GM23338 (cell line): ENCODE measurements at regions not wholly inside any gene's neighbourhood (a gene's known extent, or its start where the extent isn't known, plus 50 kb on each side); places are given as distances from the start of the nearest gene placed in this dataset.
A peak's percentile ranks its signal among the peaks of the same experiment; 100 is the strongest.

Source experiments
- ATAC-seq: fragments of 200-7000 bp; cut with Tn5 transposase; 3 replicates; pipeline ENCODE4 v1.9.1; 2020
- DNase-seq: peaks from one replicate; pipeline ENCODE4 v3.0.0-alpha.2; 2015; ENCODE audit warnings: low spot score
- H2AFZ ChIP-seq: fragments of 200-600 bp; sonication (generic); 2 replicates; pipeline ENCODE4 v1.8.0; 2016; ENCODE audit warnings: antibody characterized with exemption, mild to moderate bottlenecking, moderate library complexity
- H3F3A ChIP-seq: fragments of 200-600 bp; sonication (generic); replicated peaks from 2 replicates; pipeline ENCODE4 v1.8.0; 2017; ENCODE audit warnings: antibody characterized with exemption, mixed run types, low read depth
- H3K27ac ChIP-seq: fragments of 200-600 bp; sonication (generic); 2 replicates; pipeline ENCODE4 v1.6.1; 2016; ENCODE audit warnings: low read depth
- H3K27me3 ChIP-seq: fragments of 200-600 bp; sonication (generic); 2 replicates; pipeline ENCODE4 v1.8.0; 2016; ENCODE audit warnings: mild to moderate bottlenecking, mixed run types, moderate library complexity; ENCODE audit not compliant: insufficient read depth
- H3K36me3 ChIP-seq: fragments of 200-600 bp; sonication (generic); 2 replicates; pipeline ENCODE4 v1.8.0; 2016; ENCODE audit warnings: mild to moderate bottlenecking; ENCODE audit not compliant: insufficient read depth
- H3K4me1 ChIP-seq: fragments of 200-600 bp; sonication (generic); 2 replicates; pipeline ENCODE4 v1.8.0; 2016; ENCODE audit warnings: mild to moderate bottlenecking, moderate library complexity; ENCODE audit not compliant: insufficient read depth
- H3K4me2 ChIP-seq: fragments of 200-600 bp; sonication (generic); 2 replicates; pipeline ENCODE4 v1.7.1; 2017; ENCODE audit warnings: mixed run types
- H3K4me3 ChIP-seq: fragments of 200-600 bp; sonication (generic); 2 replicates; pipeline ENCODE4 v1.6.1; 2016; ENCODE audit warnings: mixed run types
- H3K79me2 ChIP-seq: fragments of 200-600 bp; sonication (generic); replicated peaks from 2 replicates; pipeline ENCODE4 v1.8.0; 2017; ENCODE audit warnings: mild to moderate bottlenecking; ENCODE audit not compliant: insufficient read depth
- H3K9me2 ChIP-seq: fragments of 200-600 bp; sonication (generic); 2 replicates; pipeline ENCODE4 v1.8.0; 2017; ENCODE audit not compliant: insufficient read depth
- H4K20me1 ChIP-seq: fragments of 200-600 bp; sonication (generic); replicated peaks from 2 replicates; pipeline ENCODE4 v1.8.0; 2017; ENCODE audit warnings: mild to moderate bottlenecking; ENCODE audit not compliant: insufficient read depth
- H3K27ac Mint-ChIP-seq: 2 replicates; pipeline ENCODE4 v1.8.0; 2020; ENCODE audit warnings: inconsistent platforms, mild to moderate bottlenecking, moderate library complexity, mixed read lengths
- H3K27me3 Mint-ChIP-seq: 3 replicates; pipeline ENCODE4 v1.8.0; 2022; ENCODE audit warnings: low read depth, mild to moderate bottlenecking, moderate library complexity, mixed read lengths, inconsistent platforms; ENCODE audit not compliant: insufficient read depth, poor library complexity
- H3K36me3 Mint-ChIP-seq: 3 replicates; pipeline ENCODE4 v1.8.0; 2021; ENCODE audit warnings: low read depth, mild to moderate bottlenecking, inconsistent platforms, moderate library complexity, mixed read lengths
- H3K4me1 Mint-ChIP-seq: 3 replicates; pipeline ENCODE4 v1.8.0; 2020; ENCODE audit warnings: mild to moderate bottlenecking, inconsistent platforms, mixed read lengths
- H3K4me3 Mint-ChIP-seq: 3 replicates; pipeline ENCODE4 v1.8.0; 2021; ENCODE audit warnings: moderate library complexity, mild to moderate bottlenecking, inconsistent platforms, mixed read lengths
- H3K9me3 Mint-ChIP-seq: 3 replicates; pipeline ENCODE4 v1.8.0; 2020; ENCODE audit warnings: moderate library complexity, mild to moderate bottlenecking, inconsistent platforms, mixed read lengths
- CREB1 ChIP-seq: fragments of 250-450 bp; sonication (Bioruptor Pico); IDR thresholded peaks from 2 replicates; pipeline ENCODE4 v1.5.0; 2020; ENCODE audit warnings: low read depth, mild to moderate bottlenecking, moderate library complexity
- CTCF ChIP-seq, 2 experiments: fragments of 200-600 bp in 1 of 2; sonication (generic) in 1 of 2; conservative IDR thresholded peaks; 2 replicates each; pipeline versions ENCODE4 v1.5.1 to v1.6.1; 2016 to 2017; ENCODE audit warnings: antibody characterized with exemption in 2 of 2, low read depth in 2 of 2, mild to moderate bottlenecking in 2 of 2, moderate library complexity in 1 of 2
- EZH2 ChIP-seq: fragments of 200-600 bp; sonication (generic); IDR thresholded peaks from one replicate; pipeline ENCODE4 v1.8.0; 2017; ENCODE audit warnings: antibody characterized with exemption, mild to moderate bottlenecking, low read depth; ENCODE audit not compliant: unreplicated experiment
- EZH2phosphoT487 ChIP-seq: fragments of 200-600 bp; sonication (generic); IDR thresholded peaks from one replicate; pipeline ENCODE4 v1.8.1; 2018; ENCODE audit warnings: antibody characterized with exemption; ENCODE audit not compliant: unreplicated experiment
- JUNB ChIP-seq: IDR thresholded peaks from one replicate; pipeline ENCODE4 v1.6.1; 2016; ENCODE audit warnings: antibody characterized with exemption; ENCODE audit not compliant: unreplicated experiment
- NANOG ChIP-seq: IDR thresholded peaks from 2 replicates; pipeline ENCODE4 v1.6.1; 2016; ENCODE audit warnings: antibody characterized with exemption, borderline replicate concordance
- POLR2AphosphoS5 ChIP-seq: IDR thresholded peaks from 2 replicates; pipeline ENCODE4 v1.6.1; 2016; ENCODE audit warnings: antibody characterized with exemption, low read depth
- REST ChIP-seq: IDR thresholded peaks from one replicate; pipeline ENCODE4 v1.6.1; 2018; ENCODE audit warnings: antibody characterized with exemption; ENCODE audit not compliant: unreplicated experiment
- STAT1 ChIP-seq: IDR thresholded peaks from one replicate; pipeline ENCODE4 v1.6.1; 2016; ENCODE audit warnings: antibody characterized with exemption; ENCODE audit not compliant: unreplicated experiment
- ZNF114 ChIP-seq: fragments of 250-450 bp; sonication (Bioruptor Pico); IDR thresholded peaks from 2 replicates; pipeline ENCODE4 v1.5.0; 2020; ENCODE audit warnings: mild to moderate bottlenecking, moderate library complexity
- ZNF331 ChIP-seq: fragments of 250-450 bp; sonication (Bioruptor Pico); IDR thresholded peaks from 2 replicates; pipeline ENCODE4 v1.5.0; 2020; ENCODE audit warnings: low read depth, mild to moderate bottlenecking, moderate library complexity

GRCh38 chr1:96187020-96187419 is 534.6 kb upstream of the PTBP2 start:
- Mint-ChIP-seq H3K4me3 (peak overlapping the region; percentile 12; the same call in 1 of the 3 replicates), H3K36me3 (peaks cover 21% of the 10 kb centered on the region; the same call in 2 of the 3 replicates), H3K4me1 (peaks cover 23% of the 10 kb centered on the region), H3K27ac (peak overlapping the region; percentile 78; the same call in 1 of the 2 replicates), H3K9me3 (peaks cover 21% of the 10 kb centered on the region), H3K27me3 (no peaks in the 10 kb centered on the region)
- no peak overlapping the region for H3K4me3 ChIP-seq
- H3K4me1 ChIP-seq: peaks cover 37% of the 10 kb centered on the region
- H3F3A ChIP-seq: no peaks in the 10 kb centered on the region
- no peaks in the 10 kb centered on the region for H3K79me2 ChIP-seq
- no peak overlapping the region for H3K27ac ChIP-seq
- ATAC-seq (peak; percentile 49; the same call in 2 of the 3 replicates), DNase-seq (peak; percentile 33)
- no peaks in the 10 kb centered on the region for H4K20me1 ChIP-seq
- H3K9me2 ChIP-seq: no peaks in the 10 kb centered on the region
- no peak overlapping the region for H2AFZ ChIP-seq
- TF ChIP-seq ZNF331 (CRISPR knock-in tag): no peak
- TF ChIP-seq REST: no peak
- no peak for TF ChIP-seq ZNF114 (CRISPR knock-in tag)
- TF ChIP-seq POLR2AphosphoS5: no peak
- no peak for TF ChIP-seq EZH2
- peaks cover 11% of the 10 kb centered on the region for H3K36me3 ChIP-seq
- H3K4me2 ChIP-seq: peak overlapping the region; percentile 12; the same call in 1 of the 2 replicates
- no peaks in the 10 kb centered on the region for H3K27me3 ChIP-seq

GRCh38 chr1:96191165-96191564 is 530.4 kb upstream of the PTBP2 start:
- H3K9me2 ChIP-seq: no peaks in the 10 kb centered on the region
- TF ChIP-seq POLR2AphosphoS5: no peak
- no peak overlapping the region for H2AFZ ChIP-seq
- H3K36me3 Mint-ChIP-seq: peaks cover 36% of the 10 kb centered on the region
- H3K4me1 Mint-ChIP-seq: peaks cover 14% of the 10 kb centered on the region; the same call in 2 of the 3 replicates
- H3K4me1 ChIP-seq: peaks cover 16% of the 10 kb centered on the region
- H3K79me2 ChIP-seq: no peaks in the 10 kb centered on the region
- ATAC-seq: no peak
- no peak overlapping the region for H3K27ac ChIP-seq
- H3K27me3 Mint-ChIP-seq: no peaks in the 10 kb centered on the region
- H3K4me3 ChIP-seq: no peak overlapping the region
- peaks cover 11% of the 10 kb centered on the region for H3K36me3 ChIP-seq
- no peaks in the 10 kb centered on the region for H3K27me3 ChIP-seq
- H3K4me2 ChIP-seq: no peak overlapping the region
- no peak overlapping the region for H3K4me3 Mint-ChIP-seq
- peaks cover 43% of the 10 kb centered on the region for H3K9me3 Mint-ChIP-seq
- H3K27ac Mint-ChIP-seq: no peak overlapping the region
- no peak for DNase-seq
- H3F3A ChIP-seq: no peaks in the 10 kb centered on the region
- H4K20me1 ChIP-seq: no peaks in the 10 kb centered on the region

- Histone ChIP-seq H3K27me3 (no peaks in the 10 kb centered on the region), H3F3A (no peaks in the 10 kb centered on the region), H3K4me2 (no peak overlapping the region), H2AFZ (no peak overlapping the region), H3K79me2 (no peaks in the 10 kb centered on the region), H3K9me2 (peaks cover 7% of the 10 kb centered on the region), H3K4me3 (no peak overlapping the region), H3K36me3 (no peaks in the 10 kb centered on the region), H4K20me1 (no peaks in the 10 kb centered on the region), H3K4me1 (no peaks in the 10 kb centered on the region), H3K27ac (no peak overlapping the region)
- Mint-ChIP-seq H3K9me3 (peaks cover 3% of the 10 kb centered on the region; the same call in 2 of the 3 replicates), H3K36me3 (peaks cover 3% of the 10 kb centered on the region), H3K27me3 (no peaks in the 10 kb centered on the region), H3K4me1 (no peaks in the 10 kb centered on the region), H3K27ac (no peak overlapping the region), H3K4me3 (no peak overlapping the region)
- no peak for DNase-seq
- no peak for TF ChIP-seq CTCF (conservative IDR thresholded peaks at IDR 0.05; ENCODE audit: low read depth in 2 of 2)
- TF ChIP-seq JUNB: no peak
- no peak for TF ChIP-seq REST
- no peak for TF ChIP-seq ZNF114 (CRISPR knock-in tag)
- no peak for TF ChIP-seq POLR2AphosphoS5
- no peak for TF ChIP-seq STAT1
- TF ChIP-seq NANOG: no peak
- TF ChIP-seq EZH2: no peak
- no peak for TF ChIP-seq CREB1 (CRISPR knock-in tag)
- TF ChIP-seq EZH2phosphoT487: no peak
- ATAC-seq: no peak
Observed at GRCh38 chr1:96206451-96206850, 515.1 kb upstream of the PTBP2 start.
